ENCODE measurements at regions not wholly inside any gene's neighbourhood (a gene's known extent, or its start where the extent isn't known, plus 50 kb on each side); places are given as distances from the start of the nearest gene placed in this dataset.

DNA sequence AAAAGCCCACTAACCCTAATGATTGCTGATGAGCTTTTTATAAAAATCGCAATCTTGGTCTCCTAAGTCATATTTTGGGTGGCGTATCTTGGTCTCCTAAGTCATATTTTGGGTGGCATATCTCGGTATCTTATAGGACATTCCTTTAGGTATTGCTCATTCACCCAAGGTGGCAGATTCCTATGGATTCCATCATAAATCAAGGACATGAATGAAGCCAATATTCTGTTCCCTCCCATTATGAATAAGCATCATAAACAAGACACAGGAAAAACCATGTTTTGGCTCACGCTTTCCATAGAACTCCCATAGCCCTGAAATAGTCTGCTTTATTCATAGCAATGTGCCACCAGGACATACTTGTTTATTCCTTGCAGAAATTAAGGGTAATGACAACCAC, 95.0 kb upstream of the CD99 start:
- TF ChIP-seq, protein P1, sequence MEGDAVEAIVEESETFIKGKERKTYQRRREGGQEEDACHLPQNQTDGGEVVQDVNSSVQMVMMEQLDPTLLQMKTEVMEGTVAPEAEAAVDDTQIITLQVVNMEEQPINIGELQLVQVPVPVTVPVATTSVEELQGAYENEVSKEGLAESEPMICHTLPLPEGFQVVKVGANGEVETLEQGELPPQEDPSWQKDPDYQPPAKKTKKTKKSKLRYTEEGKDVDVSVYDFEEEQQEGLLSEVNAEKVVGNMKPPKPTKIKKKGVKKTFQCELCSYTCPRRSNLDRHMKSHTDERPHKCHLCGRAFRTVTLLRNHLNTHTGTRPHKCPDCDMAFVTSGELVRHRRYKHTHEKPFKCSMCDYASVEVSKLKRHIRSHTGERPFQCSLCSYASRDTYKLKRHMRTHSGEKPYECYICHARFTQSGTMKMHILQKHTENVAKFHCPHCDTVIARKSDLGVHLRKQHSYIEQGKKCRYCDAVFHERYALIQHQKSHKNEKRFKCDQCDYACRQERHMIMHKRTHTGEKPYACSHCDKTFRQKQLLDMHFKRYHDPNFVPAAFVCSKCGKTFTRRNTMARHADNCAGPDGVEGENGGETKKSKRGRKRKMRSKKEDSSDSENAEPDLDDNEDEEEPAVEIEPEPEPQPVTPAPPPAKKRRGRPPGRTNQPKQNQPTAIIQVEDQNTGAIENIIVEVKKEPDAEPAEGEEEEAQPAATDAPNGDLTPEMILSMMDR (IDR thresholded peaks at IDR 0.05) = no peak
- TF ChIP-seq POLR2A (IDR thresholded peaks at IDR 0.05) = no peak

All from Peyer's patch (tissue), 4 donors.